ENCODE measurements at regions not wholly inside any gene's neighbourhood (a gene's known extent, or its start where the extent isn't known, plus 50 kb on each side); places are given as distances from the start of the nearest gene placed in this dataset.
"Not testable (repeated sequence)": the region's sequence is repeated elsewhere in the genome, so short reads cannot be mapped to it uniquely, and the experiment has no call there.

- DNase-seq (ENCODE audit: low read depth): peak; percentile 84
Measured at GRCh38 chr3:101950510-101950909, 101.2 kb downstream of the NFKBIZ start.

- no peak for DNase-seq (ENCODE audit: low read depth)
Measured at GRCh38 chr3:101950985-101951733, 101.8 kb downstream of the NFKBIZ start.

GRCh38 chr3:101954361-101954760, 105.0 kb downstream of the NFKBIZ start:
- DNase-seq (ENCODE audit: low read depth): no peak

GRCh38 chr3:101954936-101955335, 105.6 kb downstream of the NFKBIZ start:
- DNase-seq (ENCODE audit: low read depth): no peak

GRCh38 chr3:101962055-101962454, 112.7 kb downstream of the NFKBIZ start:
- DNase-seq (ENCODE audit: low read depth): peak; percentile 16

GRCh38 chr3:101963902-101964362, 114.6 kb downstream of the NFKBIZ start:
- peak; percentile 74 for DNase-seq (ENCODE audit: low read depth)

GRCh38 chr3:101964861-101965260, 115.5 kb downstream of the NFKBIZ start:
- no peak for DNase-seq (ENCODE audit: low read depth)

- no peak for DNase-seq (ENCODE audit: low read depth)
Measured at GRCh38 chr3:101966226-101966625, 116.9 kb downstream of the NFKBIZ start.

- no peak for DNase-seq (ENCODE audit: low read depth)
Measured at GRCh38 chr3:101970212-101970611, 120.9 kb downstream of the NFKBIZ start.

GRCh38 chr3:101970905-101971304, 121.6 kb downstream of the NFKBIZ start:
- no peak for DNase-seq (ENCODE audit: low read depth)

GRCh38 chr3:101972430-101973162, 123.3 kb downstream of the NFKBIZ start:
- no peak for DNase-seq (ENCODE audit: low read depth)

- no peak for DNase-seq (ENCODE audit: low read depth)
Measured at GRCh38 chr3:101973163-101973505, 123.8 kb downstream of the NFKBIZ start.

- not testable (repeated sequence) for DNase-seq (ENCODE audit: low read depth)
Measured at GRCh38 chr3:101975415-101975814, 126.1 kb downstream of the NFKBIZ start.

GRCh38 chr3:101976473-101976872, 127.2 kb downstream of the NFKBIZ start:
- DNase-seq (ENCODE audit: low read depth): no peak

GRCh38 chr3:101978348-101978747, 129.0 kb downstream of the NFKBIZ start:
- DNase-seq (ENCODE audit: low read depth): no peak

- no peak for DNase-seq (ENCODE audit: low read depth)
Measured at GRCh38 chr3:101979033-101979432, 129.7 kb downstream of the NFKBIZ start.

GRCh38 chr3:101984356-101984755, 135.0 kb downstream of the NFKBIZ start:
- DNase-seq (ENCODE audit: low read depth): no peak

GRCh38 chr3:101988596-101988995, 139.3 kb downstream of the NFKBIZ start:
- no peak for DNase-seq (ENCODE audit: low read depth)

GRCh38 chr3:101989578-101990200, 140.4 kb downstream of the NFKBIZ start:
- no peak for DNase-seq (ENCODE audit: low read depth)

GRCh38 chr3:101992863-101993262, 143.5 kb downstream of the NFKBIZ start:
- no peak for DNase-seq (ENCODE audit: low read depth)

GRCh38 chr3:101994386-101994785, 145.1 kb downstream of the NFKBIZ start:
- no peak for DNase-seq (ENCODE audit: low read depth)

GRCh38 chr3:101995371-101996046, 146.2 kb downstream of the NFKBIZ start:
- DNase-seq (ENCODE audit: low read depth): peak; percentile 54

All from ELR (cell line).